PC-3 (cell line): ENCODE measurements at regions not wholly inside any gene's neighbourhood (a gene's known extent, or its start where the extent isn't known, plus 50 kb on each side); places are given as distances from the start of the nearest gene placed in this dataset.

ENCODE experiments used
- ATAC-seq: fragments of 200-7000 bp; cut with Tn5 transposase; 2 replicates; pipeline ENCODE4 v1.9.1; 2020; ENCODE audit warnings: mild to moderate bottlenecking, moderate library complexity
- BruUV-seq: library from RNA; stranded (reverse); fragments of 400-500 nt; replicated peaks from 2 replicates; lab custom pipeline; 2021; lab: Mats Ljungman, UMichigan
- CTCF ChIA-PET: fragments of 300-600 bp; sonication (Branson Sonifier 250); formaldehyde crosslinking; loops from one replicate; lab custom pipeline; 2022; ENCODE audit warnings: antibody characterized with exemption; lab: Charles Lee
- POLR2A ChIA-PET: fragments of 300-600 bp; sonication (Branson Sonifier 250); formaldehyde crosslinking; loops from one replicate; lab custom pipeline; 2022; ENCODE audit warnings: antibody characterized with exemption; ENCODE audit not compliant: unreplicated experiment; lab: Charles Lee
- DNase-seq: peaks from one replicate; pipeline ENCODE4 v3.0.0-alpha.2; 2015
- H2AFZ ChIP-seq: fragments of 300-600 bp; sonication (generic); 2 replicates; pipeline ENCODE4 v1.6.0; 2016; ENCODE audit warnings: antibody characterized with exemption, low read length
- H3F3A ChIP-seq: fragments of 300-600 bp; sonication (generic); one replicate; pipeline ENCODE4 v1.6.0; 2017; ENCODE audit warnings: antibody characterized with exemption, low read length, control low read depth, mild to moderate bottlenecking; ENCODE audit not compliant: unreplicated experiment
- H3K27ac ChIP-seq: fragments of 300-600 bp; sonication (generic); 2 replicates; pipeline ENCODE4 v1.5.1; 2016; ENCODE audit warnings: mild to moderate bottlenecking, low read length
- H3K27me3 ChIP-seq: fragments of 300-600 bp; sonication (generic); 2 replicates; pipeline ENCODE4 v1.6.1; 2016; ENCODE audit warnings: low read length, mixed read lengths
- H3K36me3 ChIP-seq: fragments of 300-600 bp; sonication (generic); 2 replicates; pipeline ENCODE4 v1.6.1; 2016; ENCODE audit warnings: low read depth, mixed run types, low read length, mixed read lengths
- H3K4me1 ChIP-seq: fragments of 300-600 bp; sonication (generic); 2 replicates; pipeline ENCODE4 v1.5.1; 2016; ENCODE audit warnings: low read length; ENCODE audit not compliant: insufficient read depth
- H3K4me2 ChIP-seq: fragments of 300-600 bp; sonication (generic); 2 replicates; pipeline ENCODE4 v1.6.0; 2016; ENCODE audit warnings: low read length
- H3K4me3 ChIP-seq: fragments of 300-600 bp; sonication (generic); 2 replicates; pipeline ENCODE4 v1.5.1; 2016; ENCODE audit warnings: mild to moderate bottlenecking, low read length, mixed read lengths
- H3K79me2 ChIP-seq: fragments of 300-600 bp; sonication (generic); 2 replicates; pipeline ENCODE4 v1.6.1; 2017; ENCODE audit warnings: low read length, mixed read lengths
- H3K9ac ChIP-seq: fragments of 300-600 bp; sonication (generic); 2 replicates; pipeline ENCODE4 v1.6.0; 2016; ENCODE audit warnings: mild to moderate bottlenecking, low read length
- H3K9me2 ChIP-seq: fragments of 300-600 bp; sonication (generic); replicated peaks from 2 replicates; pipeline ENCODE4 v1.6.1; 2016; ENCODE audit warnings: mixed run types, low read length, mixed read lengths
- H3K9me3 ChIP-seq: fragments of 300-600 bp; sonication (generic); 2 replicates; pipeline ENCODE4 v1.6.1; 2016; ENCODE audit warnings: low read length, mixed read lengths
- H4K20me1 ChIP-seq: fragments of 300-600 bp; sonication (generic); 2 replicates; pipeline ENCODE4 v1.6.1; 2016; ENCODE audit warnings: low read length, mixed read lengths
- EZH2 ChIP-seq: fragments of 300-600 bp; sonication (generic); IDR thresholded peaks from one replicate; pipeline ENCODE4 v1.6.1; 2017; ENCODE audit warnings: antibody characterized with exemption, mild to moderate bottlenecking, low read length; ENCODE audit not compliant: unreplicated experiment
- EZH2phosphoT487 ChIP-seq: fragments of 300-600 bp; sonication (generic); IDR thresholded peaks from 2 replicates; pipeline ENCODE4 v1.6.1; 2018; ENCODE audit warnings: mild to moderate bottlenecking, antibody characterized with exemption, low read length, borderline replicate concordance
- intact Hi-C: fragments of 100-400 bp; cut with micrococcal nuclease; formaldehyde crosslinking; loops from 2 replicates; pipeline ENCODE4 v1.9.0; 2023
- TF ChIP-seq, protein P1 (sequence below): fragments of 300-600 bp; sonication (generic); conservative IDR thresholded peaks from 2 replicates; pipeline ENCODE4 v1.5.1; 2017; ENCODE audit warnings: antibody characterized with exemption, low read depth, mild to moderate bottlenecking, low read length

DNA sequence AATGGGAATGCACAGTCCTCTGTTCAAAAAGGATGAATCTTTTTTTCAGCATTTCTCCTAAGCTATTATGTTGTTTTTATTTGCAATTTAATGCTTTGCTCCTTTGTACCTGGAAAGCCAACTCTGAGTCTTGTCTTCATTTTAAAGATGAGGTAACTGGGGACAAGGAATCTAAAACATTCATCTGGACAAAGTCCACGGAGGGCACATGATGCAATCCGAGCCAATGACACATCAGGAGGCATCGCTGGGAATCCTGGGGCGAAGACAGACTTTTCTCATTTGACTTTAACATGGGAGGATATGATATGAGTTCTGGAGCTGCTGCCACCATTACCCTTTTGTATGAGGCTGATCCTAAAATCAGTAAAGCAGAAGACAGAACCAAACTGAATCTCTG lies 116.5 kb upstream of the REG3G start:
- CTCF ChIA-PET = no interaction called here
- POLR2A ChIA-PET = no interaction called here

DNA sequence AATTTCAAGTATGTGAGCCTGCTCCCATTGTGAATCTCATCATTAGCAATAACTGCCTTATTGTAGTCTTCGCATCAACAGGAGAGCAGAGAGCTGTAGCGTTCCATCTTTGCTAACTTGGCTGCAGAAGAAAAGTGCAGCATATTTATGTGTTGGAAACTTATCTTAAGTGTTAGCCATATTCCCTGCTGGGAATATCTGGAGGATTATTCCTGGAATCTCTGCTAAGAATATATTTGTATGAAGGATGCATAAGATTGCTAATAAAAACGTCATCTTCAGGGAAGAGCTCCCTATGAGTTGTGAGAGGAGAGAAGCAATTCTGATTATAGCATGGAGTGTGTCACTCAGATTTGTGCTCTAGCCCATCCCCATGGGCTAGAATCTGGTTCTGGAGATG lies 115.1 kb upstream of the REG3G start:
- no TSS peak for BruUV-seq
- DNase-seq (no peak), ATAC-seq (no peak)
- Histone ChIP-seq H3K9me2 (no peaks in the 10 kb centered on the region), H3F3A (no peaks in the 10 kb centered on the region), H3K4me2 (no peak overlapping the region), H3K9ac (no peak overlapping the region), H4K20me1 (no peaks in the 10 kb centered on the region), H3K27me3 (no peaks in the 10 kb centered on the region), H3K27ac (no peak overlapping the region), H3K4me1 (no peaks in the 10 kb centered on the region), H3K79me2 (no peaks in the 10 kb centered on the region), H3K9me3 (peaks cover 27% of the 10 kb centered on the region), H3K4me3 (no peak overlapping the region), H2AFZ (no peak overlapping the region), H3K36me3 (no peaks in the 10 kb centered on the region)
- TF ChIP-seq, protein P1, sequence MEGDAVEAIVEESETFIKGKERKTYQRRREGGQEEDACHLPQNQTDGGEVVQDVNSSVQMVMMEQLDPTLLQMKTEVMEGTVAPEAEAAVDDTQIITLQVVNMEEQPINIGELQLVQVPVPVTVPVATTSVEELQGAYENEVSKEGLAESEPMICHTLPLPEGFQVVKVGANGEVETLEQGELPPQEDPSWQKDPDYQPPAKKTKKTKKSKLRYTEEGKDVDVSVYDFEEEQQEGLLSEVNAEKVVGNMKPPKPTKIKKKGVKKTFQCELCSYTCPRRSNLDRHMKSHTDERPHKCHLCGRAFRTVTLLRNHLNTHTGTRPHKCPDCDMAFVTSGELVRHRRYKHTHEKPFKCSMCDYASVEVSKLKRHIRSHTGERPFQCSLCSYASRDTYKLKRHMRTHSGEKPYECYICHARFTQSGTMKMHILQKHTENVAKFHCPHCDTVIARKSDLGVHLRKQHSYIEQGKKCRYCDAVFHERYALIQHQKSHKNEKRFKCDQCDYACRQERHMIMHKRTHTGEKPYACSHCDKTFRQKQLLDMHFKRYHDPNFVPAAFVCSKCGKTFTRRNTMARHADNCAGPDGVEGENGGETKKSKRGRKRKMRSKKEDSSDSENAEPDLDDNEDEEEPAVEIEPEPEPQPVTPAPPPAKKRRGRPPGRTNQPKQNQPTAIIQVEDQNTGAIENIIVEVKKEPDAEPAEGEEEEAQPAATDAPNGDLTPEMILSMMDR = no peak
- no peak for TF ChIP-seq EZH2phosphoT487
- TF ChIP-seq EZH2 = no peak
- CTCF ChIA-PET = no interaction called here
- intact Hi-C loops = no loop called here
- POLR2A ChIA-PET = no interaction called here

More for the DNA sequence above, 116.5 kb upstream of the REG3G start:
- Histone ChIP-seq H3K36me3 (no peaks in the 10 kb centered on the region), H3K4me3 (no peak overlapping the region), H3K79me2 (no peaks in the 10 kb centered on the region), H3K9me3 (peaks cover 24% of the 10 kb centered on the region), H3K4me1 (no peaks in the 10 kb centered on the region), H3K9me2 (no peaks in the 10 kb centered on the region), H4K20me1 (no peaks in the 10 kb centered on the region), H3K9ac (no peak overlapping the region), H2AFZ (no peak overlapping the region), H3K4me2 (no peak overlapping the region), H3K27ac (no peak overlapping the region), H3K27me3 (no peaks in the 10 kb centered on the region), H3F3A (no peaks in the 10 kb centered on the region)
- ATAC-seq (no peak), DNase-seq (no peak)
- no TSS peak for BruUV-seq
- intact Hi-C loops = no loop called here
- TF ChIP-seq EZH2 = no peak
- no peak for TF ChIP-seq EZH2phosphoT487
- TF ChIP-seq, protein P1 = no peak

DNA sequence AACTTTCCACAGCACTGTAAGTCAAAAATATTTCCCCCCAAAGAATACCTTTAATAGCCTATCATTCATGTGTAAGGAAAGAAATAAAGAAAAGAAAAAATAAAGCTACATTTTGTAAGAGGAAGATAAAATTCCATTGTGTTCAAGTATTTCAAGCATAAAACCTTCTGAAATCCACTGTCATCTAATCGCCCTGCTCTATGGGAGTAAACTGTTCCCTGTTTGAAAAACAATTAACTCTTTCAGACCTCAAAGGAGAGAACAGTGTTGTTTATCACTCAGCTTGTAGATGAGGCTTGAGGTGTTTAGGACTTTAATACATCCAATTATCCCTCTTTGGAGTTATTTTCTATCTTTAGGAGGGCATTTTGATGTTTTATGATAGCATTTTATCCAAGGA lies 112.2 kb upstream of the REG3G start:
- H3K9ac ChIP-seq = no peak overlapping the region
- H3K27me3 ChIP-seq = no peaks in the 10 kb centered on the region
- H3K4me3 ChIP-seq = no peak overlapping the region
- ATAC-seq (no peak), DNase-seq (no peak)
- H2AFZ ChIP-seq = no peak overlapping the region
- POLR2A ChIA-PET = no interaction called here
- no peak overlapping the region for H3K4me2 ChIP-seq
- H3K9me2 ChIP-seq = no peaks in the 10 kb centered on the region
- H3K79me2 ChIP-seq = no peaks in the 10 kb centered on the region
- H3K4me1 ChIP-seq = no peaks in the 10 kb centered on the region
- intact Hi-C loops = no loop called here
- peaks cover 25% of the 10 kb centered on the region for H3K9me3 ChIP-seq
- TF ChIP-seq EZH2 (no peak), EZH2phosphoT487 (no peak)
- TF ChIP-seq, protein P1 = no peak
- no peaks in the 10 kb centered on the region for H3F3A ChIP-seq
- no peaks in the 10 kb centered on the region for H4K20me1 ChIP-seq
- no TSS peak for BruUV-seq
- CTCF ChIA-PET = no interaction called here
- no peaks in the 10 kb centered on the region for H3K36me3 ChIP-seq
- no peak overlapping the region for H3K27ac ChIP-seq
